PC-9 (cell line): ENCODE measurements at regions not wholly inside any gene's neighbourhood (a gene's known extent, or its start where the extent isn't known, plus 50 kb on each side); places are given as distances from the start of the nearest gene placed in this dataset.

Experiments
- EZH2 ChIP-seq: fragments of 200-600 bp; sonication (generic); IDR thresholded peaks from 2 replicates; pipeline ENCODE4 v1.8.0; 2017; ENCODE audit warnings: antibody characterized with exemption, low read depth
- TF ChIP-seq, protein P1 (sequence below): fragments of 200-600 bp; sonication (generic); conservative IDR thresholded peaks from 2 replicates; pipeline ENCODE4 v1.6.1; 2017; ENCODE audit warnings: mixed run types, antibody characterized with exemption, mild to moderate bottlenecking, moderate library complexity

GRCh38 chr13:97810152-97810551 is 143.3 kb upstream of the IPO5 start:
- TF ChIP-seq, protein P1, sequence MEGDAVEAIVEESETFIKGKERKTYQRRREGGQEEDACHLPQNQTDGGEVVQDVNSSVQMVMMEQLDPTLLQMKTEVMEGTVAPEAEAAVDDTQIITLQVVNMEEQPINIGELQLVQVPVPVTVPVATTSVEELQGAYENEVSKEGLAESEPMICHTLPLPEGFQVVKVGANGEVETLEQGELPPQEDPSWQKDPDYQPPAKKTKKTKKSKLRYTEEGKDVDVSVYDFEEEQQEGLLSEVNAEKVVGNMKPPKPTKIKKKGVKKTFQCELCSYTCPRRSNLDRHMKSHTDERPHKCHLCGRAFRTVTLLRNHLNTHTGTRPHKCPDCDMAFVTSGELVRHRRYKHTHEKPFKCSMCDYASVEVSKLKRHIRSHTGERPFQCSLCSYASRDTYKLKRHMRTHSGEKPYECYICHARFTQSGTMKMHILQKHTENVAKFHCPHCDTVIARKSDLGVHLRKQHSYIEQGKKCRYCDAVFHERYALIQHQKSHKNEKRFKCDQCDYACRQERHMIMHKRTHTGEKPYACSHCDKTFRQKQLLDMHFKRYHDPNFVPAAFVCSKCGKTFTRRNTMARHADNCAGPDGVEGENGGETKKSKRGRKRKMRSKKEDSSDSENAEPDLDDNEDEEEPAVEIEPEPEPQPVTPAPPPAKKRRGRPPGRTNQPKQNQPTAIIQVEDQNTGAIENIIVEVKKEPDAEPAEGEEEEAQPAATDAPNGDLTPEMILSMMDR = peak; percentile 72
- TF ChIP-seq EZH2 = no peak
